H9 (cell line): ENCODE measurements at regions not wholly inside any gene's neighbourhood (a gene's known extent, or its start where the extent isn't known, plus 50 kb on each side); places are given as distances from the start of the nearest gene placed in this dataset.

Experiments
- DNase-seq: peaks from one replicate; pipeline ENCODE4 v3.0.0-alpha.2; 2017
- H2AFZ ChIP-seq: one replicate; pipeline ENCODE4 v1.6.1; 2013; ENCODE audit warnings: mild to moderate bottlenecking, low read length, control low read depth, moderate library complexity
- H2AK5ac ChIP-seq: 2 replicates; pipeline ENCODE4 v1.6.1; 2013; ENCODE audit warnings: low read length, control low read depth, mixed read lengths; ENCODE audit not compliant: insufficient read length
- H2BK120ac ChIP-seq: one replicate; pipeline ENCODE4 v1.6.1; 2013; ENCODE audit warnings: low read depth, mild to moderate bottlenecking, low read length, control low read depth, inconsistent platforms; ENCODE audit not compliant: poor library complexity, severe bottlenecking
- H2BK12ac ChIP-seq: 2 replicates; pipeline ENCODE4 v1.6.1; 2013; ENCODE audit warnings: low read length, control low read depth, mixed read lengths, low read depth; ENCODE audit not compliant: insufficient read length
- H2BK15ac ChIP-seq: 2 replicates; pipeline ENCODE4 v1.6.1; 2013; ENCODE audit warnings: low read depth, low read length, control low read depth
- H2BK20ac ChIP-seq: one replicate; pipeline ENCODE4 v1.6.1; 2013; ENCODE audit warnings: low read depth, mild to moderate bottlenecking, low read length, control low read depth, inconsistent platforms; ENCODE audit not compliant: poor library complexity, severe bottlenecking
- H2BK5ac ChIP-seq: 2 replicates; pipeline ENCODE4 v1.6.1; 2013; ENCODE audit warnings: low read length, control low read depth, mixed read lengths; ENCODE audit not compliant: insufficient read length
- H3K14ac ChIP-seq: 2 replicates; pipeline ENCODE4 v1.6.1; 2013; ENCODE audit warnings: low read length, control low read depth; ENCODE audit not compliant: insufficient read depth
- H3K18ac ChIP-seq: 2 replicates; pipeline ENCODE4 v1.6.1; 2013; ENCODE audit warnings: low read depth, mild to moderate bottlenecking, mixed read lengths, low read length, control low read depth; ENCODE audit not compliant: insufficient read length
- H3K23ac ChIP-seq: 2 replicates; pipeline ENCODE4 v1.6.1; 2013; ENCODE audit warnings: low read length, control low read depth, mixed read lengths, low read depth; ENCODE audit not compliant: insufficient read length
- H3K23me2 ChIP-seq: 2 replicates; pipeline ENCODE4 v1.6.1; 2013; ENCODE audit warnings: low read depth, mild to moderate bottlenecking, mixed read lengths, low read length, control low read depth; ENCODE audit not compliant: insufficient read length, poor library complexity, severe bottlenecking
- H3K27ac ChIP-seq: 2 replicates; pipeline ENCODE4 v1.5.1; 2013; ENCODE audit warnings: low read length, control low read depth, mixed read lengths, low read depth; ENCODE audit not compliant: insufficient read length
- H3K27me3 ChIP-seq: 2 replicates; pipeline ENCODE4 v1.6.1; 2013; ENCODE audit warnings: low read length, control low read depth, inconsistent platforms; ENCODE audit not compliant: insufficient read depth
- H3K4ac ChIP-seq: 2 replicates; pipeline ENCODE4 v1.6.1; 2013; ENCODE audit warnings: low read depth, mild to moderate bottlenecking, control low read depth, inconsistent platforms, low read length, moderate library complexity
- H3K4me1 ChIP-seq: 2 replicates; pipeline ENCODE4 v1.6.1; 2013; ENCODE audit warnings: low read length, control low read depth, inconsistent platforms; ENCODE audit not compliant: insufficient read depth
- H3K4me2 ChIP-seq: 2 replicates; pipeline ENCODE4 v1.6.1; 2013; ENCODE audit warnings: low read length, control low read depth, mixed read lengths; ENCODE audit not compliant: insufficient read length, insufficient read depth
- H3K56ac ChIP-seq: 2 replicates; pipeline ENCODE4 v1.6.1; 2013; ENCODE audit warnings: low read depth, mild to moderate bottlenecking, mixed read lengths, low read length, control low read depth; ENCODE audit not compliant: insufficient read length
- H3K79me1 ChIP-seq: 2 replicates; pipeline ENCODE4 v1.6.1; 2013; ENCODE audit warnings: low read depth, mild to moderate bottlenecking, moderate library complexity, low read length, control low read depth, inconsistent platforms; ENCODE audit not compliant: insufficient read depth, poor library complexity, severe bottlenecking
- H3K79me2 ChIP-seq: 2 replicates; pipeline ENCODE4 v1.6.1; 2013; ENCODE audit warnings: low read length, control low read depth, inconsistent platforms; ENCODE audit not compliant: insufficient read depth
- H3K9ac ChIP-seq: 2 replicates; pipeline ENCODE4 v1.6.1; 2013; ENCODE audit warnings: low read length, control low read depth, mixed read lengths; ENCODE audit not compliant: insufficient read length; ENCODE audit errors: extremely low read depth
- H3K9me3 ChIP-seq: one replicate; pipeline ENCODE4 v1.6.1; 2013; ENCODE audit warnings: low read depth, low read length, inconsistent platforms; ENCODE audit not compliant: control insufficient read depth
- H3T11ph ChIP-seq: one replicate; pipeline ENCODE4 v1.6.1; 2013; ENCODE audit warnings: mild to moderate bottlenecking, low read length, control low read depth, inconsistent platforms
- H4K20me1 ChIP-seq: one replicate; pipeline ENCODE4 v1.6.1; 2013; ENCODE audit not compliant: control insufficient read depth, insufficient read length, insufficient read depth
- H4K5ac ChIP-seq: 2 replicates; pipeline ENCODE4 v1.6.1; 2013; ENCODE audit warnings: low read depth, mild to moderate bottlenecking, mixed read lengths, low read length, control low read depth; ENCODE audit not compliant: insufficient read length
- H4K8ac ChIP-seq: replicated peaks from 2 replicates; pipeline ENCODE4 v1.6.1; 2013; ENCODE audit warnings: low read length, control low read depth, mixed read lengths, low read depth; ENCODE audit not compliant: insufficient read length
- H4K91ac ChIP-seq: 2 replicates; pipeline ENCODE4 v1.6.1; 2013; ENCODE audit warnings: low read depth, mild to moderate bottlenecking, moderate library complexity, mixed read lengths, low read length, control low read depth; ENCODE audit not compliant: insufficient read length
- H3K27ac Mint-ChIP-seq, 3 experiments: 2 replicates in 2 of 3; 3 replicates in 1 of 3; pipeline ENCODE4 v1.8.0; 2020 to 2021; ENCODE audit warnings: mixed read lengths in 3 of 3, mild to moderate bottlenecking in 1 of 3, moderate library complexity in 1 of 3
- H3K27me3 Mint-ChIP-seq: 2 replicates; pipeline ENCODE4 v1.8.0; 2021; ENCODE audit warnings: low read depth, mild to moderate bottlenecking, moderate library complexity, mixed read lengths
- H3K36me3 Mint-ChIP-seq, 3 experiments: 2 replicates in 2 of 3; 3 replicates in 1 of 3; pipeline ENCODE4 v1.8.0; 2020 to 2021; ENCODE audit warnings: low read depth in 3 of 3, mixed read lengths in 3 of 3; ENCODE audit not compliant: insufficient read depth in 1 of 3
- H3K4me1 Mint-ChIP-seq, 2 experiments: 2 replicates each; pipeline ENCODE4 v1.8.0; 2020; ENCODE audit warnings: mixed read lengths in 2 of 2
- H3K4me3 Mint-ChIP-seq, 2 experiments: 2 replicates in 1 of 2; 3 replicates in 1 of 2; pipeline ENCODE4 v1.8.0; 2020 to 2021; ENCODE audit warnings: mild to moderate bottlenecking in 2 of 2, mixed read lengths in 2 of 2, moderate library complexity in 1 of 2
- H3K9me3 Mint-ChIP-seq, 2 experiments: 2 replicates in 1 of 2; 3 replicates in 1 of 2; pipeline ENCODE4 v1.8.0; 2020; ENCODE audit warnings: mild to moderate bottlenecking in 2 of 2, mixed read lengths in 2 of 2, moderate library complexity in 1 of 2
- CTCF ChIP-seq: fragments of 200-600 bp; sonication (generic); conservative IDR thresholded peaks from 3 replicates; pipeline ENCODE4 v1.8.0; 2021; ENCODE audit warnings: antibody characterized with exemption, mild to moderate bottlenecking
- WGBS: extraction: QIAGEN DNeasy Blood & Tissue Kit; methylation state at CpG from one replicate; pipeline ENCODE4 v1.1.7; 2013; ENCODE audit warnings: missing lambda C conversion rate, low lambda C conversion rate, mixed read lengths; ENCODE audit not compliant: insufficient read length; ENCODE audit errors: extremely low coverage; 5-methylcytosine and 5-hydroxymethylcytosine counted together

- no peak overlapping the region for H3K4me3 Mint-ChIP-seq
- Histone ChIP-seq H3K79me1 (no peaks in the 10 kb centered on the region), H3K4me1 (no peaks in the 10 kb centered on the region), H3K9ac (no peak overlapping the region), H3K18ac (no peak overlapping the region), H3K56ac (no peak overlapping the region), H3K4me2 (no peak overlapping the region), H2AK5ac (no peak overlapping the region), H2BK20ac (no peak overlapping the region), H3K4ac (no peak overlapping the region), H4K8ac (no peak overlapping the region), H3K27me3 (no peaks in the 10 kb centered on the region), H2BK15ac (no peak overlapping the region), H4K91ac (no peak overlapping the region), H4K5ac (no peak overlapping the region), H3K23ac (no peak overlapping the region), H3T11ph (no peak overlapping the region), H2BK12ac (no peak overlapping the region), H2BK5ac (no peak overlapping the region), H3K14ac (no peak overlapping the region), H3K79me2 (no peaks in the 10 kb centered on the region), H2AFZ (no peak overlapping the region), H2BK120ac (no peak overlapping the region), H3K23me2 (no peaks in the 10 kb centered on the region), H3K27ac (no peak overlapping the region), H3K9me3 (no peaks in the 10 kb centered on the region), H4K20me1 (no peaks in the 10 kb centered on the region)
- no CpG with 5 or more reads among the region's 4 CpGs for whole genome bisulfite sequencing
- TF ChIP-seq CTCF: no peak
- no peak overlapping the region for H3K27ac Mint-ChIP-seq
- H3K4me1 Mint-ChIP-seq: peaks cover under 1 to 1% of the 10 kb centered on the region in 2 experiments
- no peaks in the 10 kb centered on the region for H3K36me3 Mint-ChIP-seq
- no peak for DNase-seq
- no peaks in the 10 kb centered on the region for H3K27me3 Mint-ChIP-seq
- no peaks in the 10 kb centered on the region for H3K9me3 Mint-ChIP-seq
These were observed 1069.3 kb upstream of the CNTNAP5 start for GRCh38 chr2:122955776-122956175.
